Epithelial cell of proximal tubule (primary cell): ENCODE measurements at regions not wholly inside any gene's neighbourhood (a gene's known extent, or its start where the extent isn't known, plus 50 kb on each side); places are given as distances from the start of the nearest gene placed in this dataset.

Experiments used
- DNase-seq: peaks from one replicate; pipeline ENCODE4 v3.0.0-alpha.2; 2011; ENCODE audit warnings: low read depth
- H3K4me3 ChIP-seq: 2 replicates; pipeline ENCODE4 v1.5.1; 2011; ENCODE audit warnings: low read depth, mild to moderate bottlenecking, low read length
- TF ChIP-seq, protein P1 (sequence below): conservative IDR thresholded peaks from 2 replicates; pipeline ENCODE4 v1.5.1; 2012; ENCODE audit warnings: low read depth, mild to moderate bottlenecking, low read length

- no peak for DNase-seq
- TF ChIP-seq, protein P1, sequence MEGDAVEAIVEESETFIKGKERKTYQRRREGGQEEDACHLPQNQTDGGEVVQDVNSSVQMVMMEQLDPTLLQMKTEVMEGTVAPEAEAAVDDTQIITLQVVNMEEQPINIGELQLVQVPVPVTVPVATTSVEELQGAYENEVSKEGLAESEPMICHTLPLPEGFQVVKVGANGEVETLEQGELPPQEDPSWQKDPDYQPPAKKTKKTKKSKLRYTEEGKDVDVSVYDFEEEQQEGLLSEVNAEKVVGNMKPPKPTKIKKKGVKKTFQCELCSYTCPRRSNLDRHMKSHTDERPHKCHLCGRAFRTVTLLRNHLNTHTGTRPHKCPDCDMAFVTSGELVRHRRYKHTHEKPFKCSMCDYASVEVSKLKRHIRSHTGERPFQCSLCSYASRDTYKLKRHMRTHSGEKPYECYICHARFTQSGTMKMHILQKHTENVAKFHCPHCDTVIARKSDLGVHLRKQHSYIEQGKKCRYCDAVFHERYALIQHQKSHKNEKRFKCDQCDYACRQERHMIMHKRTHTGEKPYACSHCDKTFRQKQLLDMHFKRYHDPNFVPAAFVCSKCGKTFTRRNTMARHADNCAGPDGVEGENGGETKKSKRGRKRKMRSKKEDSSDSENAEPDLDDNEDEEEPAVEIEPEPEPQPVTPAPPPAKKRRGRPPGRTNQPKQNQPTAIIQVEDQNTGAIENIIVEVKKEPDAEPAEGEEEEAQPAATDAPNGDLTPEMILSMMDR, result no peak
Measured at GRCh38 chr4:4673070-4673469, 131.2 kb upstream of the STX18 start.

DNA sequence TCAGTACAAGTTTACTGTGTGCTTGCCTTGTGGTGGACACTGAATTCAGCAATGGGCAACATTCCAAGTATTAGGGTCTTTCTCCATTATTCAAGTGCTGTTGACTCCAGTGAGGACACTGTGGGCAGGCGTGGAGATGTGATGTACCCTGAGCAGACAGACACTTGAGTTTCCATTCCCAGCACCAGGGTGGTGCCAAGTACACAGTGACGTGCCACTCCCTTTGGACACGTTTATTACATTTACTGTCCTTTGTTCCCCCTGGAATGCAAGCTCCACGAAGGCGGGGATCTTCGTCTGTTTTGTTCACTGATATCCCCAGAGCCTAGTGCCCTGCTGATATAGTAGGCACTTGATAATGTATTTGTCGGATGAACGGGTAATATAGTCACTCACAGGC lies 130.6 kb upstream of the STX18 start:
- no peak overlapping the region for H3K4me3 ChIP-seq
- no peak for DNase-seq
- TF ChIP-seq, protein P1, result no peak

More at GRCh38 chr4:4673070-4673469, 131.2 kb upstream of the STX18 start:
- no peak overlapping the region for H3K4me3 ChIP-seq

DNA sequence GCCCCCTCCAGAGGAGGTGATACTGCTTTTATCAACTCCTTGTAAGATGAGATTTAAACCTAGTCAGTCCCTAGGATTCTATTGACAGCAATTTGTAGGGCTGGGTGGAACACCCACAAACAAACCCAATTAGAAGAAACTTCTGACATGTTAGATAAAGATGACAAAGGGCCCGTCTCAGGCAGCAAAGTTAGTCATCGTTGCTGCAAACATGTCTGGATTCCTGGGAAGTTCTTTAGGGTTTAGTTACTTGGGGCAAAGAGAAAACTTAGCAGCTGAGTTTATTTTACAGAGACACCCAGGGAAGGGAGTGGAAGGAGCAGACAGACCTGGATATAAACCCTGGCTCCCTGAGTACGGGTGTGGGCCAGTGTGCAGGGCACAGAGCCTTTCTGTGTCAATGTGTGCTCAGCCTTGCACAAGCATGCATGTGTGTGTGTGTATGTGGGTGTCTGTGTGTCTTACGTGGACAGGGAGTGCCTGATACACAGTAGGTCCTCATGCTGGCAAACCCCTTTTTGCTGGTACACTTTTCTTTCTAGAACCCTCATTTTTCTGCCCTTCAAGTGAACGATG lies 130.0 kb upstream of the STX18 start:
- no peak for DNase-seq
- no peak overlapping the region for H3K4me3 ChIP-seq
- TF ChIP-seq, protein P1, result no peak

DNA sequence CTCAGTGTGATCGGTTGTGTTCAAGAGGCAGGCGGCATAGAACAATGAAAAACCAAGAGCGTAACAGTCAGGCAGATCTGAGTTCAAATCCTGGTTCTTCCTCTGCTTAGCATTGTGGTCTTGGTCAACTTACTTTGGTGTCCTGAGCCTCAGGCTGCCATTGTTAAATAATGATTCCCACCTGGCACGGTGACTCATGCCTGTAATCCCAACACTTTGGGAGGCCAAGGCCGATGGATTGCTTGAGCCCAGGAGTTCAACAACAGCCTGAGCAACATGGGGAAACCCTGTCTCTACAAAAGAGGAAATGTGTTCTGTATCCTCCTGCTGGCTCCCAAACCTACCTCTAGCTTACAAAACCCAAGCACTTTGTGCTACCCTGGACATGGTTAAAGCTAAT lies 129.0 kb upstream of the STX18 start:
- H3K4me3 ChIP-seq, result no peak overlapping the region
- no peak for DNase-seq
- TF ChIP-seq, protein P1, result no peak

GRCh38 chr4:4668355-4669210 lies 126.7 kb upstream of the STX18 start:
- TF ChIP-seq, protein P1, result no peak
- DNase-seq, result no peak
- no peak overlapping the region for H3K4me3 ChIP-seq

GRCh38 chr4:4667622-4668081 lies 125.8 kb upstream of the STX18 start:
- no peak for DNase-seq
- H3K4me3 ChIP-seq, result no peak overlapping the region
- TF ChIP-seq, protein P1, result no peak
